Osteocyte (in vitro differentiated cells): ENCODE measurements at regions not wholly inside any gene's neighbourhood (a gene's known extent, or its start where the extent isn't known, plus 50 kb on each side); places are given as distances from the start of the nearest gene placed in this dataset.

Experiments used
- DNase-seq: peaks from one replicate; pipeline ENCODE4 v3.0.0; 2021; ENCODE audit warnings: mixed read lengths; ENCODE audit not compliant: unreplicated experiment; ENCODE audit errors: extremely low spot score
- H3K27ac Mint-ChIP-seq: one replicate; pipeline ENCODE4 v1.8.0; 2021; ENCODE audit warnings: mild to moderate bottlenecking, mixed read lengths; ENCODE audit not compliant: unreplicated experiment
- H3K27me3 Mint-ChIP-seq: one replicate; pipeline ENCODE4 v1.8.0; 2021; ENCODE audit warnings: mixed read lengths; ENCODE audit not compliant: unreplicated experiment
- H3K36me3 Mint-ChIP-seq: one replicate; pipeline ENCODE4 v1.8.0; 2021; ENCODE audit warnings: mixed read lengths; ENCODE audit not compliant: unreplicated experiment
- H3K4me1 Mint-ChIP-seq: one replicate; pipeline ENCODE4 v1.8.0; 2021; ENCODE audit warnings: mixed read lengths; ENCODE audit not compliant: unreplicated experiment
- H3K4me3 Mint-ChIP-seq: one replicate; pipeline ENCODE4 v1.8.0; 2021; ENCODE audit warnings: mild to moderate bottlenecking, moderate library complexity, mixed read lengths; ENCODE audit not compliant: unreplicated experiment
- H3K9me3 Mint-ChIP-seq: one replicate; pipeline ENCODE4 v1.8.0; 2021; ENCODE audit warnings: mixed read lengths; ENCODE audit not compliant: unreplicated experiment
- CTCF ChIP-seq: fragments of 200-600 bp; sonication (generic); IDR thresholded peaks from 2 replicates; pipeline ENCODE4 v1.5.0; 2021; ENCODE audit warnings: antibody characterized with exemption, mild to moderate bottlenecking, moderate library complexity

GRCh38 chr2:18664421-18664820 is 75.1 kb upstream of the NT5C1B start:
- H3K27ac Mint-ChIP-seq, result no peak overlapping the region
- no peaks in the 10 kb centered on the region for H3K9me3 Mint-ChIP-seq
- no peak for TF ChIP-seq CTCF
- DNase-seq, result no peak
- no peaks in the 10 kb centered on the region for H3K27me3 Mint-ChIP-seq
- no peak overlapping the region for H3K4me3 Mint-ChIP-seq
- peaks cover 12% of the 10 kb centered on the region for H3K4me1 Mint-ChIP-seq
- H3K36me3 Mint-ChIP-seq, result no peaks in the 10 kb centered on the region

- no peaks in the 10 kb centered on the region for H3K36me3 Mint-ChIP-seq
- no peak for DNase-seq
- H3K4me1 Mint-ChIP-seq, result peaks cover 12% of the 10 kb centered on the region
- no peak overlapping the region for H3K27ac Mint-ChIP-seq
- no peaks in the 10 kb centered on the region for H3K27me3 Mint-ChIP-seq
- TF ChIP-seq CTCF, result no peak
- H3K4me3 Mint-ChIP-seq, result no peak overlapping the region
- H3K9me3 Mint-ChIP-seq, result no peaks in the 10 kb centered on the region
These were observed 74.5 kb upstream of the NT5C1B start for GRCh38 chr2:18663861-18664260.

- H3K4me1 Mint-ChIP-seq, result peaks cover 12% of the 10 kb centered on the region
- no peak for DNase-seq
- H3K27ac Mint-ChIP-seq, result no peak overlapping the region
- no peak overlapping the region for H3K4me3 Mint-ChIP-seq
- peaks cover 4% of the 10 kb centered on the region for H3K27me3 Mint-ChIP-seq
- H3K9me3 Mint-ChIP-seq, result no peaks in the 10 kb centered on the region
- H3K36me3 Mint-ChIP-seq, result no peaks in the 10 kb centered on the region
- no peak for TF ChIP-seq CTCF
These were observed 73.3 kb upstream of the NT5C1B start for GRCh38 chr2:18662689-18663088.

GRCh38 chr2:18659915-18660314 is 70.5 kb upstream of the NT5C1B start:
- peaks cover 12% of the 10 kb centered on the region for H3K4me1 Mint-ChIP-seq
- H3K27me3 Mint-ChIP-seq, result peaks cover 4% of the 10 kb centered on the region
- H3K36me3 Mint-ChIP-seq, result no peaks in the 10 kb centered on the region
- no peak overlapping the region for H3K4me3 Mint-ChIP-seq
- TF ChIP-seq CTCF, result no peak
- no peaks in the 10 kb centered on the region for H3K9me3 Mint-ChIP-seq
- DNase-seq, result no peak
- H3K27ac Mint-ChIP-seq, result no peak overlapping the region

- Mint-ChIP-seq H3K9me3 (no peaks in the 10 kb centered on the region), H3K4me3 (no peak overlapping the region), H3K27me3 (peaks cover 4% of the 10 kb centered on the region), H3K4me1 (peaks cover 12% of the 10 kb centered on the region), H3K27ac (no peak overlapping the region), H3K36me3 (no peaks in the 10 kb centered on the region)
- no peak for TF ChIP-seq CTCF
- no peak for DNase-seq
These were observed 66.7 kb upstream of the NT5C1B start for GRCh38 chr2:18656048-18656447.
